ENCODE measurements at regions not wholly inside any gene's neighbourhood (a gene's known extent, or its start where the extent isn't known, plus 50 kb on each side); places are given as distances from the start of the nearest gene placed in this dataset.
"Not testable (repeated sequence)": the region's sequence is repeated elsewhere in the genome, so short reads cannot be mapped to it uniquely, and the experiment has no call there.

- ATAC-seq (no peak), DNase-seq (no peak)
- intact Hi-C loops (cut with DNase I, micrococcal nuclease) = no loop called here
Measured at GRCh38 chr11:134591338-134591737, 179.3 kb upstream of the B3GAT1 start.

- ATAC-seq = no peak
- intact Hi-C loops (cut with DNase I, micrococcal nuclease) = no loop called here
- no peak for DNase-seq
Measured at GRCh38 chr11:134589129-134589528, 177.1 kb upstream of the B3GAT1 start.

GRCh38 chr11:134588460-134589110 is 176.5 kb upstream of the B3GAT1 start:
- DNase-seq; ATAC-seq; intact Hi-C loops (cut with DNase I, micrococcal nuclease): not testable (repeated sequence)

- intact Hi-C loops (cut with DNase I, micrococcal nuclease) = no loop called here
- DNase-seq = no peak
Measured at GRCh38 chr11:134587345-134587744, 175.3 kb upstream of the B3GAT1 start.

GRCh38 chr11:134586726-134587125 is 174.7 kb upstream of the B3GAT1 start:
- intact Hi-C loops (cut with DNase I, micrococcal nuclease) = no loop called here
- ATAC-seq (no peak), DNase-seq (no peak)

More at GRCh38 chr11:134587345-134587744, 175.3 kb upstream of the B3GAT1 start:
- ATAC-seq = no peak

GRCh38 chr11:134585666-134586610 is 173.9 kb upstream of the B3GAT1 start:
- DNase-seq (no peak), ATAC-seq (no peak)

GRCh38 chr11:134584706-134585445 is 172.8 kb upstream of the B3GAT1 start:
- intact Hi-C loops (cut with DNase I, micrococcal nuclease) = no loop called here
- DNase-seq = peak in 1 of 2 donors; percentile 28
- ATAC-seq = no peak

More at GRCh38 chr11:134585666-134586610, 173.9 kb upstream of the B3GAT1 start:
- intact Hi-C loops (cut with DNase I, micrococcal nuclease) = no loop called here

GRCh38 chr11:134584001-134584561 is 172.0 kb upstream of the B3GAT1 start:
- no peak for ATAC-seq
- DNase-seq = no peak
- intact Hi-C loops (cut with DNase I, micrococcal nuclease) = no loop called here

- DNase-seq (no peak), ATAC-seq (peak; percentile 21)
- intact Hi-C loops (cut with DNase I, micrococcal nuclease) = no loop called here
Measured at GRCh38 chr11:134583397-134583990, 171.5 kb upstream of the B3GAT1 start.

- intact Hi-C loops (cut with DNase I, micrococcal nuclease) = no loop called here
- ATAC-seq = no peak
- DNase-seq = no peak
Measured at GRCh38 chr11:134582770-134583095, 170.7 kb upstream of the B3GAT1 start.

GRCh38 chr11:134581966-134582769 is 170.1 kb upstream of the B3GAT1 start:
- no peak for DNase-seq
- intact Hi-C loops (cut with DNase I, micrococcal nuclease) = no loop called here
- no peak for ATAC-seq

- no peak for ATAC-seq
- intact Hi-C loops (cut with DNase I, micrococcal nuclease) = no loop called here
- no peak for DNase-seq
Measured at GRCh38 chr11:134581121-134581626, 169.1 kb upstream of the B3GAT1 start.

- ATAC-seq (no peak), DNase-seq (no peak)
- intact Hi-C loops (cut with DNase I, micrococcal nuclease) = no loop called here
Measured at GRCh38 chr11:134580610-134580975, 168.6 kb upstream of the B3GAT1 start.

GRCh38 chr11:134579724-134580609 is 167.9 kb upstream of the B3GAT1 start:
- DNase-seq (peak in 1 of 2 donors; percentile 34), ATAC-seq (peak; percentile 63)
- intact Hi-C loops (cut with DNase I, micrococcal nuclease) = no loop called here

- DNase-seq = peak in 1 of 2 donors; percentile 44
- intact Hi-C loops (cut with DNase I, micrococcal nuclease) = no loop called here
- peak; percentile 88 for ATAC-seq
Measured at GRCh38 chr11:134578807-134579723, 167.0 kb upstream of the B3GAT1 start.
